Omental fat pad (tissue), 3 donors: ENCODE measurements at regions not wholly inside any gene's neighbourhood (a gene's known extent, or its start where the extent isn't known, plus 50 kb on each side); places are given as distances from the start of the nearest gene placed in this dataset.

ENCODE experiments used
- ATAC-seq: fragments of 150-250 bp; one replicate; pipeline ENCODE4 v1.9.1; 2016; ENCODE audit warnings: mild to moderate bottlenecking, moderate library complexity; ENCODE audit not compliant: low FRiP score
- DNase-seq: peaks from one replicate; pipeline ENCODE4 v3.0.0-alpha.2; 2019; ENCODE audit warnings: low spot score
- CTCF ChIP-seq, 3 donors: fragments of 450-650 bp; IDR thresholded peaks; one replicate each; pipeline ENCODE4 v1.5.1; 2016 to 2017; ENCODE audit warnings: antibody characterized with exemption in 3 of 3, mild to moderate bottlenecking in 3 of 3, moderate library complexity in 2 of 3

- no peak for TF ChIP-seq CTCF (IDR thresholded peaks at IDR 0.05)
- no peak for DNase-seq
- no peak for ATAC-seq
Measured at GRCh38 chr15:46461416-46461815, 826.6 kb downstream of the SQOR start.

- TF ChIP-seq CTCF (IDR thresholded peaks at IDR 0.05) = no peak
- ATAC-seq = no peak
- no peak for DNase-seq
Measured at GRCh38 chr15:46467041-46467440, 832.2 kb downstream of the SQOR start.

- DNase-seq (no peak), ATAC-seq (no peak)
- no peak for TF ChIP-seq CTCF (IDR thresholded peaks at IDR 0.05)
Measured at GRCh38 chr15:46471096-46471495, 836.3 kb downstream of the SQOR start.

- TF ChIP-seq CTCF (IDR thresholded peaks at IDR 0.05) = no peak
- ATAC-seq (no peak), DNase-seq (no peak)
Measured at GRCh38 chr15:46489276-46489675, 854.4 kb downstream of the SQOR start.

- ATAC-seq = no peak
- TF ChIP-seq CTCF (IDR thresholded peaks at IDR 0.05) = no peak
- no peak for DNase-seq
Measured at GRCh38 chr15:46496491-46497115, 861.8 kb downstream of the SQOR start.

- TF ChIP-seq CTCF (IDR thresholded peaks at IDR 0.05) = no peak
- DNase-seq = no peak
- ATAC-seq = no peak
Measured at GRCh38 chr15:46502667-46503066, 867.8 kb downstream of the SQOR start.

- ATAC-seq = no peak
- no peak for DNase-seq
- no peak for TF ChIP-seq CTCF (IDR thresholded peaks at IDR 0.05)
Measured at GRCh38 chr15:46518381-46518780, 883.6 kb downstream of the SQOR start.
